HG02870 (cell line): ENCODE measurements at regions not wholly inside any gene's neighbourhood (a gene's known extent, or its start where the extent isn't known, plus 50 kb on each side); places are given as distances from the start of the nearest gene placed in this dataset.
"Not testable (repeated sequence)": the region's sequence is repeated elsewhere in the genome, so short reads cannot be mapped to it uniquely, and the experiment has no call there.

ENCODE experiments used
- ATAC-seq: cut with Tn5 transposase; IDR thresholded peaks from one replicate; pipeline ENCODE4 v1.9.1; 2021; ENCODE audit warnings: mild to moderate bottlenecking, moderate library complexity; ENCODE audit not compliant: unreplicated experiment

DNA sequence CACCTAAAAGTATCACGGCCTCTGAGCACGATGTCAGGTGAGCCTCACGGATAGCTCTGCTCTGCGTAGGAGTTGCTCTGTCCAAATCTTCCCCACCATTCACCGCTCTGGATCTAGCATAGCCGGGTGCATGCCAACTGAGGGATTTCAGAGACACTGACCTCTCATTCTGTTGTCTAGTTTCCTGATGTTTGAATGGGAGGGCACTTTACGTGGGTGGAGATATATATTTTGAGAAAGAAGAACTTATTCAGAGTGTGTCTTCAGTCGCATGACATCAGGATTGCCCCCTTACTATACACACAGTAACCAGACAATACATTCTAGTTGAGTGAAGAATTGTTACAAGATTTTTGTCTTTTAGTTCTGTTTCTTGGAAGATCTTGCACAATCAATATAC, 96.5 kb upstream of the CITED2 start:
- no peak for ATAC-seq

DNA sequence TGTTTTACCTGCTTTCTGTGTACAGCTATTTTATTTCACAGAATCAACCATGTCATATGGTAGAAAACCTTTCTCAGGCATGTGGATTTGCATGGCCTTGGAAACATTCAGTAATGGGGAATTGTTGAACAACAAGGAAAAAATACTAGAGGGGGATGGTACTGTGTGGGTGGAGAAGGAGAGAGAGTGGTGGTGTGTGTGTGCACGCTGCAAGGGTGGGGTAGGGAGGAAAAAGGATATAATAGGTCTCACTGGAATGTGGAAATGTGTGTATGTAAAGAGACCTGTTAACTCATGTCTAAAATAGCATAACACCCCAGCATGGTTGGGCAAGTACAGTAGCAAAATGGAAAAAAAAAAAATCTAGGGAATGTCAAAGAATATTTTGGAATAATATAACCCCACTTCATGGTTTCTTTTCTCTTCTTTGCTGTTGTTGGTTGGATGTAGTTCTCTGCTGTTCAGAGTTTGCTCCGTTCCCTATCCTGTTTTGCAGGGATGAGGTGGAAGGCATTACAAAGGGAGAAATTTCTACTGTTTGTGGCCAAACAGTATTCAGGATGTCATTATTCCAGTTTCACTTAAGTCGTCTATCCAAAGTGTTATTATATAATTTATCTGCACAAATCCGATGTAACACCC, 93.9 kb upstream of the CITED2 start:
- ATAC-seq: no peak

DNA sequence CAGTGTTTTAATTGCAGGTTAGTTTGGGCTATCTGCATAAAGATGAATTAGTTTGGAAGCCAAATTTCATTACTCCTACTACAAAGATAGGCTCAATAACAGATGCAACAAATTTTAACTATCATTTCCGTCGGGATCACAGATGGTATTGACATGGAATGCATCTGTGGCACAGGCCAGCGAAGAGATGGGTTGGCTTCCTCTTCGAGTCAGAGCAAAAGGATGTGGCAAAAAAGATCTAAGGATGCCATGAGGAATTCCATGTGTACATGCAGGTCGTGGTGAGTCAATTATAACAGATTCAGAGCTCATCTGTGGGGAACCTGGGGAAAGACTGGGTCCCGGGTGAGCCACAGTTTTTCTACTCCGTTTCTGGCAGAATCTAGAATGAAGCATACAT, 83.0 kb upstream of the CITED2 start:
- no peak for ATAC-seq

DNA sequence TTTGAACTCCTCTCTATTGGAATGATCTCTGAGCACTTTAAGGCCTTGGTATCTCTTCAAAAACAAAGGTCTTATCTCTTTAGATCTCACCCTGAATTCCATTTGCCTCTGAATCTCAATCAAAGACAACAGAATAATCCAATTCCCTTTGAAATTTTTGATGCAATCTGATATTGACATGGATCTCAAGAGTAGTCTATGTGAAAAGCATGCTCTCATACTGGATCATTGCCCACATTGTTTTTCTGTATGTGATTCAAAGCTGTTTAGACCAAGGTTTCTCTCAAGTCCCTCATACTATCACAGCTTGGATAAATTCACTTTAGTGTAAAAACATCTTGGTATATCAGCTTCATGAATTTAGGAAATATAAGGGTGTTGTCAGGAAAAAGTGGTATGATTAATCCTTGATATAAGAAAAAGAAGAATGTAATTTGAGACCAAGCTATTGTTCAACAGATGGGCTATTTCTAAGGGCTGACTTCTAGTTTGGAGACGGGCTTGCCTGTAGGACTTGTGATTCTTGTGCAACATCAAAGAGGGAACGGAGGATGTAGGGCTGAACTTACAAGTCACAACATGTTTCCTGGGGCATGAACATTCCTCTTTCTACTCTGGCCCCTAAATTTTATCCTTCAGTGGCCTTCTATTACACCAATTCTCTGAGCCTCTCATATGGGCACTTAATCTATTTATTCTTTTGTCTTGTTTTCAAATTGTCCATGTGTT, 77.9 kb upstream of the CITED2 start:
- ATAC-seq: no peak

DNA sequence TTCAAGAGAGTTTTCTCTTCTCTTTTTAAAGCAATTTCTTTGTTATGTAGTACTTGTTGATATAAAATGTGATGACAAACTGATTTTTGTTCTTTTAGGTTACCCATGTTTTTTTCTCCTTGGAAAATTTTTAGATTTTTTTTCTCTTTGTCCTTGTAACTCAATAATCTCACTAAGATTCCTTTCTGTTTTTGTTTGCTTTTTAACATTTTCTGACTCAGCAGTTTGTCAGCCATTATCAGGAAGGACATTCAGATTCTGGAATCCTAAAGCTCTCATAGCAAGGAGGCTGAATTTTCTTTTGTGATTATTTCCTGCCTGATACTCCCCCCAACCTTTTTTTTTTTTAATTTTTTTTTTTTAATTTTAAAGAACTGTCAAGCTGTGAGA, 75.2 kb upstream of the CITED2 start:
- ATAC-seq: no peak

DNA sequence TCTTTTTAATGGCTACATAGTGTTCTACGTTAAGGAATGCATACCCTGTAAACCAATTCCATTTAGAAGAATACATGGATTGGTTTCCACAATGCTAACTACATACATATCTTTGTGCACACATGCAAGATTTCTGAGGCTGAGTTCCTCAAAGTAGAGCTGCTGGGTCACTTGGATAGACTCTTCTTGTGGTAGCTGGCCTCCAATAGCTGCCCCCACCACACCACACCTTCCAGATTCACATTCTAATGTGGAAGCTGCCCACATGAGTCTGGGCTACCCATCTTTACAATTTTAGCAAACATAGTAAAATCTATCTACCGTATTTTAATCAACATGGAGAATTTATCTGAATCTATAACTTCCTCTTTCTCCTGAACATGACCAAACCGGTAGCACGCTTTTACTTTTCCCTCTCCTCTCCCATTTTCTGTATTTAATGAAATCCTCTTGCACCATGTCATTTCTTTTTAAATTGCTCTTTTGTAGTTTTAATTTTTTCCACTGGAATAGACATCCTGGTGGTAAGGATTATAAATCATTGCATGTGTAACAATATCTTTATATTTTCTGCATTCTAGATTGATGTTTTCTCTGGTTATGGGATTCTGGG, 74.7 kb upstream of the CITED2 start:
- ATAC-seq: no peak

DNA sequence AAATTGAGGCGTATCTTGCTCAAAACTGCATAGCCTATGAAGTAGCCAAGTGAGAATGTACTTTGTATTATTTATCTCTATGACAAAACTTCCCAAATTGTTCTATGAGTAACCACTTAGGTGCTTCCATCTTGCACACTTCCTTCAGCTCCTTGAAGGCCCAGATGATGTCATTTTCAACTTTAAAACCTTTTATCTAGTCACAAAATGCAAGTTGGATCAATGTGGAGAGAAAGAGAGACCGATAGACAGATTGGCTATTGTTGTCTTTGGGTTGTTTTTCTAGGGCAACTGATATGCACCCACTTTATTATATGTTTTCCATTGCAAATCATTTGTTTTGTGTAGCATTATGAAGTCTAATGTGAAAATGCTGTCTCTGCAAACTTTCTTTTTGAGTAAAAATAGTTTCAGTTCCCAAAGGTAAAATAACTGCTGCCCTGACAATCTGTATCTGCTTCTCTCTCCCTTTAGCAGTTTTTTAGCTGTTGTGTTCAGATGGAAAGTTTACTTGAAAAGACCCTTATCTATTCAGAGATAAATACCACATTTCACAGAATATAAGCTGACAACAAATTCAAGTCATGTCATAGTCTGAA, 73.7 kb upstream of the CITED2 start:
- ATAC-seq: peak; percentile 91

DNA sequence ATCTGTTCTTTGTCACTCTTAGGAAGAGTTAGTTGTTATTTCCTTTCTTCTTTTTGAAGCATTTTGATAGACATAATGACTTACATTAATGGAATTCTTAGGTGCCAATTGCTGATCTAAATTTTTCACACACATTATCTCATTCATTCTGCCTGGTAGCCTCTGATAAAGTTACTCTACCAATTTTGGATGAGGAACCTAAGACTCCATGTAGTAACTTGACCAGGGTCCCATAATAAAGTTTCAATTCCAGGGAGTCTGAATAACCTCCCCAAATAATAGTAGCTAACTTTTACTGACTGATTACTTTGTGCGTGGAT, 73.2 kb upstream of the CITED2 start:
- no peak for ATAC-seq

DNA sequence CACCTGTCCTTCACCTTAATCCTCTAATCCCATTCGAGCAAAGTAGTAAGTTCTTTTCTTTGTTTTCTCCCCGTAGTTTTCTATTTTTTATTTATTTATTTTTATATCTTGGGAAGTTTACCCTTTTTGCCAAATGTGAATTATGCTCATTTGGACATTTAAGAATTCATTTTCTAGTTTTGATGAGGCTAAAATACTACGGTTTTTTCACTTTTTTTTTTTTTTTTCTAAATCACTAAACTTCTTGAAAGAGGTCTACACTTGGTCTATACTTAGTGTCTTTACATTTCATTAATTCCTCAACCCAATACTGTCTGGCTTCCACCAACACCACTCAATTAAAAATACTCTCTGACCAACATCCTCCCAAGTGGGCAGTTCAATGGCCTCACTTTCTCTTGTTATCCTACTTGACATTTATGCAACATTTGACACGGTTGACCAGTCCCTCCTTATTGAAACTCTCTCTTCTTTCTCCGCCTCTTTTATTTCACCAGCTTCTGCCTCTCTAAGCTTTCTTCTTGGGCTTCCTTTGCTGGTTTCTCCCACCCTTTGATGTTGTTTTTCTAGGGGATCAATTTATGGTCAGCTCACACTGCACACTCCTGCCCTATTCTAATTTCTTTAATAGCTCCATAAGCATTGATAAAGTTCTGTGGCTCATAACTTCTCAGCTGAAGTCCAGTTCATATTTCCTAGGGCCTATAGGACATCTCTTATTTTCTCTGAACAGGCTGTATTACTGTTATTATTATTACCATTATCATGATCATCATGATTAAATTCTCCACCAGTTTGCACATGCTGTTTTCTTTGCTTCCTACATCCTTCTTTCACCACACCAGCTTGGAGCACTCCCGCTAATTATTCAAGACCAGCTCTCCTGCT, 72.6 kb upstream of the CITED2 start:
- no peak for ATAC-seq

DNA sequence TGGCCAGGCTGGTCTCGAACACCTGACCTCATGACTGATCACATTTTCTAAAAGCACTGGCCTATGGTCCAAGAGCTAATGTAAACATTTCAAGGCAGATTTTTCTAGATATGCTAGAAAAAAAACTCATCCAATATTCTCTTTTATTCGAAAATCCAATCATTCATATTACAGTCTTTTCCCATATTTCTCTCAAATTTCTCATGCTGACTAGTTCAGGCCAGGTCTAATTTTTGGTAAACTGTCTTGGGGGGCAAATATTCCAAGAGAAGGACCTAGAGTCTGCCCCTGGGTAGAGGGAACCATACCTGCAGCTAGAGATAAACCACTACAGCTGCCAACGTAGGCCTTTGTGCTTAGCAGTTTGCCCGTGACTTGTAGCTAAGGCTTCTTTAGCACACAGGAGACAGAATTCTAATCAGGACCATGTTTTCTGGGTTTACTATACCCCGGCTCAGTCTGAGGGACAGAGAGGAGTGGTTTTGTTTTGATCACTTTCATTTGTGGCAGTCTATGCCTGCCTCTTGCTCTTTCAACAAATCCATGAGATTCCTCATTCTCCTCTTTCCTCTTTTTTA, 71.8 kb upstream of the CITED2 start:
- no peak for ATAC-seq

DNA sequence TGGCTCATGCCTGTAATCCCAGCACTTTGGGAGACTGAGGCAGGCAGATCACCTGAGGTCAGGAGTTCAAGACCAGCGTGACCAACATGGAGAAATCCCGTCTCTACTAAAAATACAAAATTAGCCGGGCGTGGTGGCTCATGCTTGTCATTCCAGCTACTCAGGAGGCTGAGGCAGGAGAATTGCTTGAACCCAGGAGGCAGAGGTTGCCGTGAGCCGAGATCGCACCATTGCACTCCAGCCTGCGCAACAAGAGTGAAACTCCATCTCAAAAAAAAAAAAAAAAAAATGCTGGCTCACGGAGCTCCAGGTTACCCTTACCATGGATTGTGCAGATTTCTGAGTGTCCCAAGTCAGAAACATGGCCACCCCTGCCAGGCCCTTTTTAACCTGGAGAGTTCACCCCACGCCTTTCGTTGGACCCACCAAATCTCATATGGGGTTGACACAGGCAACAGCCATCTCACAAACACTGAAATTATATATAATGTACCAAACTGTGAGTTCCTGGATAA, 69.9 kb upstream of the CITED2 start:
- not testable (repeated sequence) for ATAC-seq

DNA sequence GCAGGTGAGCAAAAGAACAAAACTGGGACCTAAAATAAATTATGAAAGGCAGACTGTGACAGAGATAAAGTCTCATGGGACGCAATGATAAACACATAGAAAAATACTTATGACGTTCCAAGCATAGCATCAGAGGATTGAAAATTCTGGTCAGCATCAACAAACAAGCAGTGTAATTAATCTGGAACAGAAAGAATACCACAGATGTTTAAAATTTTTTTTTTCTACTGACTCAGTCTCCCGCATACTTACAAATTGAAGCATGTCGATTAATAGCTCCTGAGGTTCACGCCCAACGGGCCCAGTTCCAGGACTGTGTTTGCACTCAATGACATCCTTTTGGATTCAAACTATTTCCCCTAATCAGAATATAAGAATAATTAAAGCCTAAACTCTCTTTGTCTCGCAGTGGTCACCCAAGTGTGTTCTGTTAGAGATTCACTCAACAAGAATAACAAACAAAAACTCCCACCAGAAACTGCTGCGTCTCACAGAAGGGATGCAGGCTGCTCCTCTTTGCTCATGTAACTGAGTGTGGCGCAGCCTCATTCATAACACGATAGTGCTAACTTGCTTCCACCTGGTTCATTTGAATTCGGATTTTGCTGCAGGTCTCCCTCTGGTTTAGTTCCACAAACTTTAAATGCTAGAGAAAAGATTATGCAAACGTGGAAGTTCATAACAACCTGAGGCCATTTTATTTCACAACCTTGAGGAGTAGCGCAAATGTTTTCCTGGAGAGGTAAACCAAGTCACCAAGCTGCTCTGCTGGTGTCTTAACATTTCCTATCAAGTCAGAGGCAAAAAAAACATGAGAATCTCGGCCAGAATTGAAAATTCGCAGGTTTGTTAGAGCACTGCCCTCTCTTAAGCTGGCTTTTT, 69.0 kb upstream of the CITED2 start:
- ATAC-seq: no peak

DNA sequence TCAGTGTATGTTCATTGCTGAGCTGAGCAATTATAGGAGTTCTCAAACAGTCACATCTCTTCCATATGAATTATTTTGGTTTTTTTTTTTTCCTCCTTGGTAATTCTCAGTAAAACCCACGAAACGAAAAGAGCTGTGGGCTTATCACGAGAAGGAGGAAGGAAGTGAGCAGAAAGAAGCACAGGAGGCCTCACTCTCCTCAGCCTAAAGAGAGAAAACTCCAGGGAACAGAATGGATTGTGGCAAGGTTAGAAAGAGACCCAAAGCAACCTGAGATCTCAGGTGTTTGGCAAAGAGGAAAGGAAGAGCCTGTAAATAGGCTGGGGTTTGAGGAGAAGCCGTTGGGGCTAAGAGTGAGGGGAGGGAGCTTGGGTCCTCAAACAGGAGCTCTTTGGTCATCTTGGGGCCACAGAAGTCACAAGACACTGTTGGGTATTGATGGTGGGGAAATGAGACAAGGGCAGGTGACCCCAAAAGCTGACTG, 67.8 kb upstream of the CITED2 start:
- ATAC-seq: no peak

DNA sequence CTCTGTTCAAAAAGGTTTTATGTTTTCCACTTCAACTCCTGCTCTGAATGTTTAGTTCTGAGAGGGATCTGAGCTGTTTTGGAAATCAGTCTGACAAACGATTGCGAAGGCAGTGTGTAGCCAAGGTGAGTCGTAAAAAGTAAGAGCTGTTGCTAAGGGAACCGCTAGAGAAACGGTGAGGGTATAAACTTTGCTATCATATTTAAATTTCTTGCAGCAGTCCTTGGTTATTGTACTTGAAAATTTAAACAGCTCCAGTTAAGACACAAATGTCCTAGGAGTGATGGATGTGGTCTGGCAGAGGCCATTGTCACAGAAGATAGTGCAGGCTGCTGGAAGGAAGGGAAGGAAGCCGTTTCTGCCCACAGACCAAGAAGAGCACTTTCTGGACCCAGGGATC, 64.9 kb upstream of the CITED2 start:
- no peak for ATAC-seq

DNA sequence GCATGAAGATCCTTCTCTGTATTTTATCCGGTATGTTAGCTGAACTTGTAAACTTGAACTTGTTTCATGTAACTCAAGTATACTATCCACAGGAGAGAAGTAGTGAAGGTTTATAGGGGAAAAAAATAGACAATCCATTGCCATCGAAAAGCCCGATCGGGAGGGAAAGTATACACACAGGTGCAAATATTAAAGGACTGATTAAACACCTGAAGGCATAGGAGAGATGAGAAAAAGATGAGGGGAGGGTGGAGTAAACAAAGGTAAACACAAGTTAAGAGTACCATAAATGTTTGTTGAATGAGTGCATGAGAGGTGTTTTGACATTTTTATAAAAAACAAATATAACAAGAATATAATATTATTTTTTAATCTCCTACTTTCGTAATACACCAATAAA, 64.3 kb upstream of the CITED2 start:
- no peak for ATAC-seq

DNA sequence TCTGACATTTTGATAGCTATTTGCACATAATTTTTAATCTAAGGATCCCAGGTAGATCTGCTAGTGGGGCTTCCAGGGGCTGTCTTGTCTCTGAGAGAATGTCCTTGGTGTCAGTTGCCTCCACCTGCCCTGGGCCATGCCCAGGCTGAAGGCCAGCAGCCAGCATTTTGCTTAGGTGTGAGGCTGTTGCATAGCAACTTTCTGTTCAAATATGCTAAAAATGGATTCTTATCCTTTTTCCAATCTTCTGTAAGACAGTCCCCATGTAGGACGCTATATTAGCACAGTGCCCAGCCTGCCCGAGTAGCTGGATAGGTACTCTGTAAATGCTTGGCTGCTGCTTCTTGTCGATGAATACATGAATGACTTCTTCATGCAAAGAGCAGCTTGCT, 62.5 kb upstream of the CITED2 start:
- no peak for ATAC-seq

DNA sequence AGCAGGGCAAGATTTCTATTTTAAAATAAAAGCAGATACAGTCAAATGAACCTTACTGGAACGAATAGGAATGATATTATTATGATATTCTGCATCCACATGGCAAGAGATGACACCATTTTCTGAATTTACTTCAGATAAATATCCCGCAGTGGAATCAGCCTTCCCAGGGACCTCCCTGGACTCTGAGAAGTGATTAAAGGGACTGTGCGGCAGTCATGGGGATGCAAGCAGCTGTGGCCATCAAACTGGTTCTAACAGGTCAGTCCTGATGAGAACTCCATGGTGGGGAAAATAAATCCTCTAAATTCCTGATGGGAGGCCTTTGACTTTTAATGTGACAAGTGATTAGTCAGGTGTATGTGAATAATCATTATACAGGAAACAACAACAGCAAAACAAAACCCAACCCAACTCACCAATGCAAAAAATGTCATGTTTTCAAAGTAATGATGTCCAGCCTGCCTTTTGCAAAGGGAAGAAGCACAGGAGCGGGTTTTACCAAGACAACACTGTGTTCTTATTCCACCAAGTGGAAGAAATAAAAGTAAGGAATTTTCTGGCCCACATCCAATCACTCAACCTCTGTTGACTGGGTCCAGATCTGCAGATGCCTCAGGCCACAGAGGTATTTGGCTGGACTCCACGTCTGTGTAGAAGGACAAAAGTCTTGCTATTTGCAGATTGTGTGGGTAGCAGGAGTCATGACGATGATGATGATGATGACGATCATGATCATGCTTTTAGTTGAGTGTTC, 61.9 kb upstream of the CITED2 start:
- no peak for ATAC-seq

DNA sequence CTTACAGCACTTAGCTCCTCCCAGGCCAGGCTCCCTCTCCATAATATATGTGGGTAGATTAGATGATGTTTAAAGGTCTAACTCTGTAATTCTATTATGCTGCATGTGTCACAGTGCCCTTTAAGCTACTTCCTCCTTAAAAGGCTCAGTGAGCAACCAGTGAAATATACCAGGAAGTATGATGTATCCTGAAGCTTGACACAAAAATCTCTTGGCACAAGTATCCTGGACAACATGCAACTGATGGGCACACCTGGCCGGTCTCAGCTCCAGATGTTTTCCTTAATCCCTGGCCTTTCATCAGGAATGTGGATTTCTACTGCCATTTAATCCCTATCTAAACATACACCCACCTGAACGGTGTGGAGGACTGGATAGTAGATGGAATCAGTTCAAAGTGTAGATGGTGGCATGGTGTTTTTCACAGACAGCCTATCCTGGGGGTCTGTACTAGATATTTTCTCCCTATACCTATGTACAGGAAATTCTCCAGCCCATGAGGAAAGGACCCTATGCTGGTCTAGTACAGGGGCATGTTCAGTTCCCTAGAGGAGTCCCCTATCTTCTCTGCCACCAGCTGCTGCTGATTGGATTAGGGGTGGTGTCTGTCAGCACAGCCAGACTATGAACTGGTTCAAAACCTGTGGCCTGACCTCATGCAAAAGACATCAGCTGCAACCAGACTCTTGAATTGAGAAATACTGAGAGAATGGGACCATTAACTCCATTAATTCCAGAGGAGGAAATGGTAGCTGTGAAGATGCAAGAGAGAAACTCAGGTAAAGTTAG, 59.4 kb upstream of the CITED2 start:
- ATAC-seq: no peak
